Activated CD8-positive, alpha-beta memory T cell treated with anti-CD3 and anti-CD28 coated beads, Interleukin-2, amount 10 ng/mL, durations not matched to agents 7 days and 5 days (primary cell): ENCODE measurements at regions not wholly inside any gene's neighbourhood (a gene's known extent, or its start where the extent isn't known, plus 50 kb on each side); places are given as distances from the start of the nearest gene placed in this dataset.

Experiments used
- ATAC-seq: fragments of 150-1000 bp; cut with Tn5 transposase; one replicate; pipeline ENCODE4 v1.10.0; 2021; ENCODE audit warnings: moderate library complexity
- CTCF ChIA-PET: fragments of 350-600 bp; sonication (Branson Sonifier 250); formaldehyde crosslinking; loops from one replicate; lab custom pipeline; 2021; ENCODE audit warnings: antibody characterized with exemption; lab: Charles Lee
- DNase-seq: peaks from one replicate; pipeline ENCODE4 v3.0.0-alpha.2; 2020
- H3K27ac Mint-ChIP-seq: one replicate; pipeline ENCODE4 v1.8.0; 2021; ENCODE audit warnings: mild to moderate bottlenecking, mixed read lengths
- H3K27me3 Mint-ChIP-seq: one replicate; pipeline ENCODE4 v1.8.0; 2021; ENCODE audit warnings: mixed read lengths
- H3K36me3 Mint-ChIP-seq: one replicate; pipeline ENCODE4 v1.8.0; 2021; ENCODE audit warnings: mild to moderate bottlenecking, mixed read lengths
- H3K4me1 Mint-ChIP-seq: one replicate; pipeline ENCODE4 v1.8.0; 2021; ENCODE audit warnings: mixed read lengths
- H3K4me3 Mint-ChIP-seq: one replicate; pipeline ENCODE4 v1.8.0; 2021; ENCODE audit warnings: mild to moderate bottlenecking, moderate library complexity, mixed read lengths
- H3K9me3 Mint-ChIP-seq: one replicate; pipeline ENCODE4 v1.8.0; 2022; ENCODE audit warnings: low read depth, mixed read lengths

DNA sequence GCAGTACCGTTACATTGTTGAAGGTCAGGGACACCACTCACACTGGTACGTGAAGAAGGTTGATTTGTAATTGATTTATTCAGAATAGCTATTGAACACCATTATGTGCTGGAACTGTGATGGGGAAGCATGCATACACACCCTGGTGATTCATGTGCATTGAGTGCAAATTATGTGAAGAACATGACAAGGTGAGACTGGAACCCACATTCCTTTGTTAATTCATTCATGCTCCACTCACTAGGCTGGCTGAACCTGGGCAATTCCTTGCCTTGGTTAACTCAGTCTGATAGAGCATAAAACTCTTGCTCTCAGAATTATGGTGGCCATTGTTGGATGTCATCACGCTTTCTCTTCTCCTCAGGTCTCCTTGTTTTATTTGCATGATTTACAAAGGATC is 67.3 kb upstream of the TPK1 start:
- ATAC-seq (no peak), DNase-seq (no peak)
- Mint-ChIP-seq H3K27ac (no peak overlapping the region), H3K4me3 (no peak overlapping the region), H3K4me1 (peaks cover 9% of the 10 kb centered on the region), H3K36me3 (no peaks in the 10 kb centered on the region), H3K27me3 (no peaks in the 10 kb centered on the region), H3K9me3 (no peaks in the 10 kb centered on the region)
- CTCF ChIA-PET: no interaction called here

DNA sequence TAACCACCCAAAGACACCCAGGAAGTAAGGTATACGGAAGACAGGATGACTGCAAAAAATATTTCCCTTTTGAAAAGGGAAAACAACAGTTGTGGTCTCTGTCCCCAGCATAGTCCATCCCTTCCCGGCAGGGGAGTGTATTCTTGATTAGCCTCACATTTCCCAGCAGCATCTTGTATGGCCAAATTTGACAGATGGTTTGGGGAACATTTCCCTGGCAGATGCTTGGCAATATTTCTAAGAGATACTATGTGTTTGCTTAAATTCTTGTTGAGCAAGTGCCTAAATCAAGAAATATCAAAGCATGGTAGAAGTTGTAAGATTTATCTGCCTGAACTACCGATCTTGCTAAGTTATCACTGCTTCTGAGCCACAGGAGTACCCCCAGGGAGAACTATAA is 56.9 kb upstream of the TPK1 start:
- H3K27me3 Mint-ChIP-seq: no peaks in the 10 kb centered on the region
- H3K4me3 Mint-ChIP-seq: no peak overlapping the region

More for the DNA sequence above, 56.9 kb upstream of the TPK1 start:
- Mint-ChIP-seq H3K4me1 (no peaks in the 10 kb centered on the region), H3K36me3 (no peaks in the 10 kb centered on the region), H3K27ac (no peak overlapping the region), H3K9me3 (no peaks in the 10 kb centered on the region)
- ATAC-seq (no peak), DNase-seq (no peak)
- CTCF ChIA-PET: no interaction called here
